Astrocyte of the cerebellum (primary cell): ENCODE measurements at regions not wholly inside any gene's neighbourhood (a gene's known extent, or its start where the extent isn't known, plus 50 kb on each side); places are given as distances from the start of the nearest gene placed in this dataset.

Experiments
- DNase-seq: peaks from one replicate; pipeline ENCODE4 v3.0.0-alpha.2; 2011; ENCODE audit warnings: low read depth
- H3K4me3 ChIP-seq: 2 replicates; pipeline ENCODE4 v1.5.1; 2011; ENCODE audit warnings: mild to moderate bottlenecking, low read depth, low read length, moderate library complexity
- CTCF ChIP-seq: IDR thresholded peaks from 2 replicates; pipeline ENCODE4 v1.5.1; 2012; ENCODE audit warnings: low read length, low read depth, moderate library complexity, mild to moderate bottlenecking; ENCODE audit errors: missing control alignments
- in situ Hi-C: cut with HindIII; loops from 2 replicates; pipeline ENCODE4 v1.10.0; 2017; ENCODE audit warnings: low sequenced_read_pairs

GRCh38 chr5:149435660-149436059, 56.6 kb upstream of the IL17B start:
- TF ChIP-seq CTCF: no peak
- in situ Hi-C loops: no loop called here
- DNase-seq: no peak
- H3K4me3 ChIP-seq: no peak overlapping the region

- TF ChIP-seq CTCF: no peak
- no peak overlapping the region for H3K4me3 ChIP-seq
- no peak for DNase-seq
- in situ Hi-C loops: no loop called here
Observed at GRCh38 chr5:149435015-149435376, 55.9 kb upstream of the IL17B start.

- TF ChIP-seq CTCF: peak; percentile 90
- in situ Hi-C loops: no loop called here
- no peak overlapping the region for H3K4me3 ChIP-seq
- no peak for DNase-seq
Observed at GRCh38 chr5:149434162-149435014, 55.3 kb upstream of the IL17B start.

GRCh38 chr5:149433524-149434131, 54.5 kb upstream of the IL17B start:
- DNase-seq: no peak
- no peak overlapping the region for H3K4me3 ChIP-seq
- TF ChIP-seq CTCF: no peak
- in situ Hi-C loops: no loop called here

- H3K4me3 ChIP-seq: no peak overlapping the region
- DNase-seq: no peak
- TF ChIP-seq CTCF: no peak
- in situ Hi-C loops: no loop called here
Observed at GRCh38 chr5:149432911-149433401, 53.9 kb upstream of the IL17B start.

GRCh38 chr5:149432376-149432775, 53.3 kb upstream of the IL17B start:
- in situ Hi-C loops: no loop called here

More at GRCh38 chr5:149432376-149432775, 53.3 kb upstream of the IL17B start:
- TF ChIP-seq CTCF: no peak
- no peak for DNase-seq
- H3K4me3 ChIP-seq: no peak overlapping the region
